ENCODE measurements at regions not wholly inside any gene's neighbourhood (a gene's known extent, or its start where the extent isn't known, plus 50 kb on each side); places are given as distances from the start of the nearest gene placed in this dataset.

DNA sequence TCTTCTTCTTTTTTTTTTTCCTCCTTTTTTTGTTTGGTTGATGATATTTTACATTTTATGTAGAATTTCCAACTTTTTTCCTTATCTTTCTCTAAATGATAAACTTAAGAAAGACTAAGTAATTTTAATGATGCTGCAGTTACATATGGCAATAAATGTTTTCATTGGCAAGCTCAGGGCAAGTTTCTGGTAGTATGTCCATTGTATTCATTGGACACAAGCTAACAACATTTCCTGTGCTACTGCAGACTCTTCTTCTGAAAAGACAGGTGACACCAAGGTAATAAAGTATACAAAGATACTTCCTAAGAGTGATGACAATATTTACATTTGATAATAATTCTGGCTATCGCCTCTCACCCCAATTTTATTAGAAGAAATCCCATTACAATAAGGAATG, 219.2 kb upstream of the NFIA start:
- TF ChIP-seq, protein P1, sequence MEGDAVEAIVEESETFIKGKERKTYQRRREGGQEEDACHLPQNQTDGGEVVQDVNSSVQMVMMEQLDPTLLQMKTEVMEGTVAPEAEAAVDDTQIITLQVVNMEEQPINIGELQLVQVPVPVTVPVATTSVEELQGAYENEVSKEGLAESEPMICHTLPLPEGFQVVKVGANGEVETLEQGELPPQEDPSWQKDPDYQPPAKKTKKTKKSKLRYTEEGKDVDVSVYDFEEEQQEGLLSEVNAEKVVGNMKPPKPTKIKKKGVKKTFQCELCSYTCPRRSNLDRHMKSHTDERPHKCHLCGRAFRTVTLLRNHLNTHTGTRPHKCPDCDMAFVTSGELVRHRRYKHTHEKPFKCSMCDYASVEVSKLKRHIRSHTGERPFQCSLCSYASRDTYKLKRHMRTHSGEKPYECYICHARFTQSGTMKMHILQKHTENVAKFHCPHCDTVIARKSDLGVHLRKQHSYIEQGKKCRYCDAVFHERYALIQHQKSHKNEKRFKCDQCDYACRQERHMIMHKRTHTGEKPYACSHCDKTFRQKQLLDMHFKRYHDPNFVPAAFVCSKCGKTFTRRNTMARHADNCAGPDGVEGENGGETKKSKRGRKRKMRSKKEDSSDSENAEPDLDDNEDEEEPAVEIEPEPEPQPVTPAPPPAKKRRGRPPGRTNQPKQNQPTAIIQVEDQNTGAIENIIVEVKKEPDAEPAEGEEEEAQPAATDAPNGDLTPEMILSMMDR (IDR thresholded peaks at IDR 0.05; ENCODE audit: low read depth, low read length), result no peak
- TF ChIP-seq EZH2phosphoT487 (IDR thresholded peaks at IDR 0.05; ENCODE audit: low read depth), result no peak

Measured in OCI-LY3 (cell line).